HG02759 (cell line): ENCODE measurements at regions not wholly inside any gene's neighbourhood (a gene's known extent, or its start where the extent isn't known, plus 50 kb on each side); places are given as distances from the start of the nearest gene placed in this dataset.

Experiments used
- ATAC-seq: cut with Tn5 transposase; IDR thresholded peaks from one replicate; pipeline ENCODE4 v1.9.1; 2021; ENCODE audit warnings: mild to moderate bottlenecking, moderate library complexity; ENCODE audit not compliant: unreplicated experiment

- ATAC-seq = no peak
Measured at GRCh38 chr2:67015681-67016080, 381.5 kb upstream of the ETAA1 start.

- no peak for ATAC-seq
Measured at GRCh38 chr2:67018301-67018700, 378.8 kb upstream of the ETAA1 start.

- ATAC-seq = no peak
Measured at GRCh38 chr2:67032076-67032475, 365.1 kb upstream of the ETAA1 start.

GRCh38 chr2:67036444-67036843 lies 360.7 kb upstream of the ETAA1 start:
- no peak for ATAC-seq

- ATAC-seq = no peak
Measured at GRCh38 chr2:67037655-67038054, 359.5 kb upstream of the ETAA1 start.

- no peak for ATAC-seq
Measured at GRCh38 chr2:67038195-67038594, 358.9 kb upstream of the ETAA1 start.

- ATAC-seq = no peak
Measured at GRCh38 chr2:67039058-67039457, 358.1 kb upstream of the ETAA1 start.

GRCh38 chr2:67039517-67040103 lies 357.5 kb upstream of the ETAA1 start:
- no peak for ATAC-seq

- no peak for ATAC-seq
Measured at GRCh38 chr2:67041051-67041450, 356.1 kb upstream of the ETAA1 start.

GRCh38 chr2:67043781-67044478 lies 353.2 kb upstream of the ETAA1 start:
- ATAC-seq = no peak

- ATAC-seq = no peak
Measured at GRCh38 chr2:67046591-67046990, 350.5 kb upstream of the ETAA1 start.

GRCh38 chr2:67048314-67048713 lies 348.8 kb upstream of the ETAA1 start:
- no peak for ATAC-seq

GRCh38 chr2:67050622-67051021 lies 346.5 kb upstream of the ETAA1 start:
- ATAC-seq = no peak

GRCh38 chr2:67054728-67055127 lies 342.4 kb upstream of the ETAA1 start:
- no peak for ATAC-seq

- no peak for ATAC-seq
Measured at GRCh38 chr2:67055387-67056304, 341.5 kb upstream of the ETAA1 start.

- ATAC-seq = no peak
Measured at GRCh38 chr2:67057123-67057522, 340.0 kb upstream of the ETAA1 start.

- ATAC-seq = no peak
Measured at GRCh38 chr2:67057901-67058703, 339.0 kb upstream of the ETAA1 start.

GRCh38 chr2:67065046-67065445 lies 332.1 kb upstream of the ETAA1 start:
- no peak for ATAC-seq

- no peak for ATAC-seq
Measured at GRCh38 chr2:67066782-67067181, 330.4 kb upstream of the ETAA1 start.

- no peak for ATAC-seq
Measured at GRCh38 chr2:67067656-67068055, 329.5 kb upstream of the ETAA1 start.

GRCh38 chr2:67070826-67071225 lies 326.3 kb upstream of the ETAA1 start:
- ATAC-seq = no peak
